HG03442 (cell line): ENCODE measurements at regions not wholly inside any gene's neighbourhood (a gene's known extent, or its start where the extent isn't known, plus 50 kb on each side); places are given as distances from the start of the nearest gene placed in this dataset.

Source experiments
- ATAC-seq: cut with Tn5 transposase; IDR thresholded peaks from one replicate; pipeline ENCODE4 v1.9.1; 2021; ENCODE audit warnings: mild to moderate bottlenecking, moderate library complexity; ENCODE audit not compliant: unreplicated experiment

- ATAC-seq: no peak
Measured at GRCh38 chr11:28472904-28473303, 364.7 kb downstream of the METTL15 start.

DNA sequence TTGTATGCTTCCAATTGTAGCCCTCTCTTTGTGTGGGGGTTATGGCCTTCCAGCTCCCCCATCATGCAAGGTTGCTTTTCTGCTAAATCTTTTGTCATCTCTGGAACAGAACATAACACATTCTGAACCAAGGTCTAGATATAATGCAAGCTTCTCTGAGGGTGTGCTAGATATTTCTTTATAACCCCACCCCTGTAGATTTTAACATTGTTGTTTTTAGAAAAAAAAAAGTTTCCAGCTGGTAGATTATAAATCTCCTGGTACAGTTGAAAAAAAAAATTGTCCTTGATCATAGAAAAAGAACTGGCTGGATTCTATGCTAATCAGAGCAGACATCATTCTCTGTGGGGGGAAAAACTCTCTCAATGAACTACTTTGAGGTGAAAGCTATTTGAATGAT lies 363.3 kb downstream of the METTL15 start:
- no peak for ATAC-seq

GRCh38 chr11:28470180-28470579 lies 362.0 kb downstream of the METTL15 start:
- ATAC-seq: no peak

DNA sequence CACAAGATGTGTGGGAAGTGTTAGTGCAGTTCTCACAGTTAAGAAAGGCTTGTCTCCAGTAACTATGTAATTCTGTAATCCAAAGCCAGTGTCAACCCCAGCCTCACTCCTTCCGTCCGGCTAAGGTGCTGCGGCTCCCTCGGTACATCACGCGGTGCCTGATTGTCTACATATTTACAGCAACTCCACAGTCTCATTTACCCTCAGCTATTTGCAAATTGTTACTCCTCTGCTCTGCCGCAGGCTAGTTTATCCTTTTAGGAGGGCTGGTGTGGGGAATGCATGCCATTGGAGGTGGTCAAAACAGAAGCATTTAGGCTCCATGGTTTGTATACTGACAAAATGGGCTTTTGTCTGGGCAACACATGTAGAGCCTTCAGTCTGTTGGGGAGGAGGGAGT lies 358.3 kb downstream of the METTL15 start:
- ATAC-seq: no peak

DNA sequence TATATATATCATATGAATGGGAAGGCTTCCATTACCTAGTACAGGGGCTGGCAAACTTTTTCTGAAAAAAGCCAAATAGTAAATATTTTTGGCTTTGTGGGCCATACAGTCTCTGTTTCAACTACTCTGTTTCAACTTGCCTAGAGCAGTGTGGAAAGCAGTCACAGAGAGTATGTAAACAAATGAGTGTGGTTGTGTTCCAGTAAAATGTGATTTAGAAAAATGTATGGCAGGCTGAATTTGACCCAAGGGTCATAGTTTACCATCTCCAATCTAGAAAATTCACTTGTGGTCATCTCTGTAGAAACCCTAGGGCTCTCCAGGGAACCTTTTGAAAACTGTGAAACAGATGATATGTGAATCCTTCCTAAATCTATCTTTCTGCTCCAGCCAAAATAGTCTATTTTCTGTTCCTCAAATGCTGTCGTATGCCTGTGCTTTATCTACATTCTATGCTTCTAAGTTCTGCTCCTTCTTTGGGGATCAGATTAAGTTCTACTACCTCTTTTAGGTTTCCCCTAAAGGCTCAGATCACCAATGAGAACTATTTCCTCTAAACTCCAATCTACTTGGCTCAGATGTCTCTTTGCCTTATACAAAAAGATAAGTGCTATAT lies 356.2 kb downstream of the METTL15 start:
- ATAC-seq: no peak

- no peak for ATAC-seq
Measured at GRCh38 chr11:28463826-28464225, 355.6 kb downstream of the METTL15 start.

GRCh38 chr11:28461846-28462245 lies 353.7 kb downstream of the METTL15 start:
- no peak for ATAC-seq

- no peak for ATAC-seq
Measured at GRCh38 chr11:28461338-28461737, 353.1 kb downstream of the METTL15 start.

DNA sequence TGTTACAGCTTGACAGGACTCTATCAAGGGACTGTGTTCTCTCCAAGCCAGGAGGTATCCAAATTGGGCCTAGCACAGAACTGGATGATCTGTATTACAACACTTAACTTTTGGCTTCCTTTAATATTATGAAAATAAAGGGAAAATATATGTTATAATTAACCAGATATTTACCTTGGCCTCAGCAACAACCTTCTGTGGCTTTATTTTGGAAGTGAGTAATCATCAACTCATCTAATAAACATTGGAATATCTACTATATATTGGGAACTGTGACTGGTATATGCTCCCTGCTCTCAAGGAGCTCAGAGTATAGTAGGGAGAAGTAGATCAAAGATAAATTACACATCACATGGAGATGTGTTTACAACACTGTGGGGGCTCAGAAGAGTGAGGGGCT lies 352.2 kb downstream of the METTL15 start:
- no peak for ATAC-seq

GRCh38 chr11:28459912-28460311 lies 351.7 kb downstream of the METTL15 start:
- ATAC-seq: no peak

GRCh38 chr11:28457481-28458065 lies 349.4 kb downstream of the METTL15 start:
- no peak for ATAC-seq

DNA sequence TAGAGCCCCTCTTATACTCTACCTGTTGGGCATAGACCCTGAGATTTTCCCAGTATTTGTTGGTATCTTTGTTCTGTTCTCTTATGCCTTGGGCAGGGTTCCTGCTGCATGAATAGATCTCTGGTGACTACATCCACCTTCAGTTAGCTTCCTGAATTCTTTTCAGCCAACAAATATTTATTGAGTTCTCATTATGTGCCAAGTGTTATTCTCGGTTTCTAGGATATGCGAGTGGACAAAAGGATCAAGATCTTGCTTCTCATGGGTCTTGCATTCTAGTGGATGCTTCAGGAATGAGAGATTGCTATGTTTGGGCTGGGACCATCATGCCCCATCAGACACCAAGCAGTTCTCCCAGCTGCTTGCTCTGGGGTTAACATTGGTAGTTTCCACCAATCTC lies 340.0 kb downstream of the METTL15 start:
- no peak for ATAC-seq

GRCh38 chr11:28447226-28447625 lies 339.0 kb downstream of the METTL15 start:
- no peak for ATAC-seq

DNA sequence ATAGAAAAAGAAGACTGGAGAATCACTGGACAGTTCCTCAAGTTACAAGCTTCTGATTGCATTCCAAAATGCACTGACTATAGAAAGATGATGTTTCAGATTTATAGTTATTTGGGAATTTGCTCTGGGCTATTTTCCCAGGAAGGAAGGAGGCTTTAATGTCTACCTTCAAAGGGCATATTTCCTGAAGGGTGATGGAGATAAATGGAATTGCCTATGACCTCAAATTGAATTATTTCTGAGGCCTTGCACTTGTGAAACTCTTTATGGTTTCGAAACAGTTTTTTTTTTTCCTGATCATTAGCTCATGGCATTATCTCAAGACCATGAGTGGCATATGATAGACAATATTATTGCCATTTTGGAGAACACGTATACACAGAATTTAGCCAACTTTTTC lies 333.9 kb downstream of the METTL15 start:
- ATAC-seq: no peak

DNA sequence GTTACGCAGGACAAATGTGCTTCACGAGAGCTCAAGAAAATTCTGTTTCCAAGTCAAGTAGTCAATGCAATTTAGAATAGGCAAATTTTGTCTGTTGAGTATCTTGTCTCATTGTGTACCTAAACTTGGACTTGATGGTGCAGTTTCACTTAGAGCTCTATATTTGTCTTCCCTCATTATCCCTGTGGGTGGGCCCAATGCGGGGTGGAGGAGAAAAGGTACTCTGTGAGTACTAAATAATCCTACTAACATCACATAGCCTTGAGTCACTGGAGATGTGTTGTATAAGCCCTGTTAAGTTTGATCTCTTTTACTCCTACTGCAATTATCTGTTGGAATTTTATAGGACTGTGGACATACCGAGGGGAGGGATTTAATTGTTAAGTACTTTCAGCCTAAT lies 331.2 kb downstream of the METTL15 start:
- no peak for ATAC-seq

- no peak for ATAC-seq
Measured at GRCh38 chr11:28420099-28420498, 311.9 kb downstream of the METTL15 start.

DNA sequence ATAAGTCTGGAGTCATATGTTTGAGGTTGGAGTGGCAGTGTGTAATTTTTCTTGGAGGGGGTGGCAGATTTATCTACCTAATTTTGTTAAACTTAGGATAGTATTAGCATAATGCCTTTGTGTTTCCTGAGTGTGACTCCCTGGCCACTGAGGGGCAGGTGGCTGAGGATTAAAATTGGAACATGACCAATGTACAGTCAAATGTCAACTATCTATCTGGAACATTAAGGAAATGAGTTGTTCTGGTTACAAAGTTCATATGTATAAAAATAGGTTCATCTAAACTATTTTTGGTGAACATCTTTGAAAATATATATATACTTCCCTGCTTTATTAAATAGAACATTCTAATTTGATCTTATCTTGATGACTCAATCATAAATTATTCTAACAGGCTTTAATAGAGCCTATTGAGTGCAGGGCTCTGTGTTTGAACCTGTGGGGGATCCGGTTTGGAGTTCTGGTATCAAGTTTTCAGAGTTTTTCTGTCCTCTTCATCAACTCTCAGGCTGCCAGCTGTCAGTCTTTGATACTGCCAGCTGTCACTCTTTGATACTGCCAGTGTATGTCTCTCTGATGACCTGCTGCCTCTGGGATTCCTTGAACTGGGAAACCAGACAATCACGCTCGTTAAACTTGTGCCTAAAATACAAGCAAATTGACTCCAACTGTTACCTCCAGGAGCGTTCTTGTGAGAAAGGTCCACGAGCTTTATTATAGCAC lies 309.6 kb downstream of the METTL15 start:
- no peak for ATAC-seq

DNA sequence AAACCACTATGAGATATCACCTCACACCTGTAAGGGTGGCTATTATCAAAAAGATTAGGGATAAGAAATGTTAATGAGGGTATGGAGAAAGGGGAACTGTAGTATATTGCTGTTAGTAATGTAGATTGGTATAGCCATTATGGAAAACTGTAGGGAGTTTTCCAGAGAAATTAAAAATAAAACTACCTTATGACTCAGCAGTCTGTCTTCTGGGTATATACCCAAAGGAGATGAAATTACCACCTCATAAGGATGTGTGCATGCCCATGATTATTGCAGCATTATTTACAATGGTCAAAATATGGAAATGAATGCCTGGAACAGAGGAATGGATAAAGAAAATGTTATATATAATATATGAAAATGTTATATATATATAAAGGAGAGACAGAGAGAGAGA lies 303.8 kb downstream of the METTL15 start:
- ATAC-seq: no peak

DNA sequence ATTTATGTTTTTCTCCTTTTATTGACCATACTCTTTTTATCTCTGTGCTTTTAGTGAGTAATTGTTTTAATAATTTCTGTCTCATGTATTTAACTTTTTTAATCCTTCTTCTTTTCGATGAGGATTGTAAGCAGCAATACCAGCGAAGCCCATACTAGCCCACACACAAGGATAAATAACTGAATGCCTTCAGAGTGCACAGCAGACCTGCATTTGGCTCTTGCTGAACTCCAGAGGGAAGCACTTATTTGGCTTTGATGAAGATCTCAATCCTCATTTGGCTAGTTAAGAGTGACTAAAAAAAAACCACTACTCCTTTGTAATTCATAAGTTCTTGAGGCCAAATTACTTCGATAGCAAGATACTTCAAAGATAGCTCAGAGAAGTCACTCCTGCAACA lies 293.3 kb downstream of the METTL15 start:
- no peak for ATAC-seq

- no peak for ATAC-seq
Measured at GRCh38 chr11:28400331-28401100, 292.3 kb downstream of the METTL15 start.

DNA sequence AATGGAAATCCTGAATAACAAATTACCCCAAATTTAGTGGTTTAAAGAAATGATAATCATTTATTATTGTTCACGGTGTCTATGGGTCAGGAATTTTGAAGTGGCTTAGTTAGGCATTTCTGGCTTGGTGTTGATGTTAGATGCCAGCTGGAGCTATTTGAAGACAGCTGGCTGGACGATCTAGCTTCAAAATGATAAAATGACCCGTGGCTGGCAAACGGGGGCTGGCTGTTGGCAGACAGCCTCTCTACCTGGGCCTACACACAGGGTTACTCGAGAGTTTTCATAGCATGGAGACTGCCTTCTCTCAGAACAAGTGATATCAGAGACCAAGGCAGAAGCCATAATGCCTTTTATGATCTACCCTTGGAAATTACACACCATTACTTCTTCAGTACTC lies 285.2 kb downstream of the METTL15 start:
- no peak for ATAC-seq

- no peak for ATAC-seq
Measured at GRCh38 chr11:28384418-28384817, 276.2 kb downstream of the METTL15 start.
